Heart left ventricle (tissue), 13 donors: ENCODE measurements at regions not wholly inside any gene's neighbourhood (a gene's known extent, or its start where the extent isn't known, plus 50 kb on each side); places are given as distances from the start of the nearest gene placed in this dataset.

ENCODE experiments used
- CTCF ChIP-seq, 12 donors: fragments of 200-600 bp; sonication (generic) in 4 of 12; IDR thresholded peaks; one replicate each; pipeline versions ENCODE4 v1.5.0 to v1.8.0; 2018 to 2022; ENCODE audit warnings: antibody characterized with exemption in 12 of 12, mild to moderate bottlenecking in 5 of 12
- POLR2A ChIP-seq, 2 donors: fragments of 450-650 bp; IDR thresholded peaks; one replicate each; pipeline ENCODE4 v1.6.1; 2017; ENCODE audit warnings: antibody characterized with exemption in 2 of 2, mild to moderate bottlenecking in 2 of 2, moderate library complexity in 2 of 2
- donor health status: ischemic (EF 13 %, LVEDD 7.1; RV severe dilation, severe dysfunction).
- donor health status: DM: no; HTN: yes; CAD: no.
- donor health status: DM: no; HTN: no; CAD: no.
- donor health status: ischemic (EF 25% LVEDD 6.9; RV normal size, moderate dysfunction).
- donor health status: ischemic (EF 25% LVEDD 5.7; RV mildly dilated, moderate dysfunction).
- donor health status: ischemic (EF 35%, LVEDD 5.7; RV mildly dilated, moderate dysfunction).
- donor health status: nonischemic (EF 11% LVEDD 7.7; RV severe dilation, severe dysfunction).
- donor health status: DM: yes; HTN: yes; CAD: no.
- donor health status: PGD.
- donor health status: ischemic (EF 29% LVEDD 5.4; RV normal size, mild dysfunction).
- donor health status: nonischemic (EF 23%, LVEDD 6.1; RV moderate dilation, normal function).

- TF ChIP-seq CTCF (IDR thresholded peaks at IDR 0.05) = no peak
- TF ChIP-seq POLR2A (IDR thresholded peaks at IDR 0.05) = no peak
These were observed 96.2 kb upstream of the GDNF start for GRCh38 chr5:37936091-37936490.
